ENCODE measurements at regions not wholly inside any gene's neighbourhood (a gene's known extent, or its start where the extent isn't known, plus 50 kb on each side); places are given as distances from the start of the nearest gene placed in this dataset.

DNA sequence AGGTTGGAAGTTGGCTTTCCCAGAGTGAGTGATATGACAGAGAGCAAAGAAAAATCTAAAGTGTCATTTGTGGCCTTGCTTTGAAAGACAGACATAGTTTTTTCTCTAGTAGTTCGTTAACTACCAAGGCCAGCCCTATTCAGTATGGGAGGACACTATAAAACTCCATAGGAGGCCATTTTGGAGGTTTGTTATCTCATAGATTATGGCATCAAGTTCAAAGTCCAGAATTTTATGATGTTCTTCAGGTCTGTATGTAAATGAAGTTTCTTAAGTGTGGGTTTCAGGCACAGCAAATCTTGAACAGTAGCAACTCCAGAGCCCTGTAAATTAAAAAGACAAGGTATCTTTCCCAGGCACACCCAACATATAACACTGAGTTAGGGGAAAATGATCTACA, 437.1 kb downstream of the PLPP3 start:
- TF ChIP-seq POLR2A (IDR thresholded peaks at IDR 0.05; ENCODE audit: low read length), result no peak
- TF ChIP-seq GATA1 (IDR thresholded peaks at IDR 0.05; ENCODE audit: low read depth, low read length), result no peak

Data from erythroblast (primary cell).